DMS 273 (cell line): ENCODE measurements at regions not wholly inside any gene's neighbourhood (a gene's known extent, or its start where the extent isn't known, plus 50 kb on each side); places are given as distances from the start of the nearest gene placed in this dataset.
A peak's percentile ranks its signal among the peaks of the same experiment; 100 is the strongest.

Experiments
- DNase-seq: peaks from one replicate; lab custom pipeline; 2025; ENCODE audit not compliant: unreplicated experiment; lab: John Stamatoyannopoulos, UW

DNA sequence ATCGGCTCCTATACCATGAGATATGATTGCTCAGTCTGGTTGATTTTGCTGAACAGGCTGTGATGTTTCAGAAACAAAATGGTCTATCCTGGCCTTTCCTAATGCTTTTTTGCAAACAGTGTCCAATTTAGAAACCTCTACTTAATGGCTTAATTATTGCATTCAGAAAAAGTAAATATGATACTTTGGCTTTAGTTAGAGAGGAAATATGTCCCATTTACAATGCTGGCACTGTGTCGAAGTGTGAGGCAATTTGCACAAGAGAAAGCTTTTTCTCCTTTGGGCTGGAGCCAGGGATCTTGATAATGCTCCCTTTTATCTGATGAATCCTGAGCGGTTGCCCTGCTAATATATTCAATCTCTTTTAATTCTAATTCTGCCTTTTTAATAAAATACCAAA is 418.9 kb downstream of the EPHA4 start:
- DNase-seq = peak; percentile 31

DNA sequence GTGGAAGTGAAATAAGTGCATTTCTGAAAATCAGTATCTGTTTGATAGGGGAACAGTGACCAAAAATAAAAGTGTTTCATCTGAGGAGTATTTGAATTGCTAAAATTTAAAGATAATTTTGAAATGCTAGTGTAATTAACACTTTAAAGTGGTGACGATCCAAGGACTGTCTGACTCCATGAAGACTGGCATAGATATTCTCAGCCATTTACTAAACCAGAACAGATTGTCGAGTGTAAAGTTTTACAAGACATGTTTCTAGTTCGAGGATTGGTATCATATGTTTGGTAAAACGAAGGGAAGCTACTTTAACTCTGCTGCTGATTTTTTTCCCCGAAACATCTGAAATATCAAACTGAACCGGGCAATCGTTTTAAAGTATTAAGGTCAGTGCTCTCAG is 417.9 kb downstream of the EPHA4 start:
- DNase-seq = peak; percentile 15

DNA sequence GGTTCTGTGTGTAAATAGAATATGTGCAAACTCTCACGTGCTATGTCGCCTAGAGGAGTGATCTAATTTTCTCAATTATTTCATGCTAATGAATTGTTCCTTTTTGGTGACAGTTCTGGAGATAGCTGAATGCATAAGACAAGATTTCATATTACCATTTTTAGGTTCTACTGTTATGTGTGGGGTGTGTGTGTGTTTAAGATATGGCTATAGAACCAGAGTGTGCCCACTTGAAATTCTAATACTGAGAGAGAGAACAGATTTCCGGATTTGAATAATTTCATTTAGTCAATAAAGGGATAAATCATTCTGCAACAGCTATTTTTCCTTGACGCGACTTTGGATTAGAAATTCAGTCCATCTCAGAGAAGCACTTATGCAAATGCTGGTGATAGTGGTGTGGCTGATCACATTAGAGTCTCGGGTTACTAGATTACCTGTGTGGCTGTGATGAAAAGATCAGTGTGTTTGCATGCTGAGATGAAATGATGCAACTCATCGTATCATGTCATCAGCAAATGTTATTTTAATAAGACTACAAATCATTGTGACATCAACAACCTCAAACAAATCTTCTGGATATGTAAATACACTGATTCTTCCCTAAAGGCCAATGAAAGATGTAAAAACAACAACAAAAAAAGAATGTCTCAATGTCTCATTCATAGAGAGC is 415.9 kb downstream of the EPHA4 start:
- no peak for DNase-seq

DNA sequence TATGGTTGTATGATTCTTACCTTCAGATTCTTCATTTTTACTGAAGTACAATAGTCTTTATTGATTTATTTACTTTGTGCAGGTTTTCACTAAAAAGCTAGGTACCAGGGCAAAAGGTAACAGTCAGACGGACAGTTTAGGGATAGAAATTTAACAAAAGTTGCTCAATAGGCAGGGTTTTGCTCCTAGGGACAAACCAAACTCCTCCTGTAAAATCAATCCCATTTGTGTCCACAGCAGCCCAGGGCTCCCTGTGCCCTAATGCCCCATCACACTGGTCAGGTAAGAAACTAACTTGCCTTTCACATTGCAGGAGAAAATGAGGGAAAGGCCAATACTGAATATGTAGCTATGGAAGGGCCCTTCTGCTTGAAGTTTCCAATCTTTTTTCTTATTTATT is 410.9 kb downstream of the EPHA4 start:
- no peak for DNase-seq

DNA sequence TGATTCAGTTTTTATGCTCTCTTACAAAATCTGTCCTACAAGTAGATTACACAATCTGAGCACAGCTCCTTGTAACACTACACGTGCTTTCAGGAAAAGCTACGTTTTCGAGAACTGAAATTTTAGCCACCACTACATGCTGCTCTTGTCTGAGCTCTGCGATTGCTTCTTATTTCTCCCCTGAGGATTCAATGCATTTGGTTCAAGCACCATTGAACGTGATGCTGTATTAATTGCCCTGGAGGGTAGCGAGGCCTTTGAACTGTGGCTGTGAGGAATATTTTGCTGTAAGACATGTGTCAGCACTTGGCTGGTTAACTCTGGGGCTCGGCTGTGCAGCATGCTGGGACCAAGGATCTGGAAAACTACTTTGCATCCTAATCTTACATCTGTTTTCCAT is 405.8 kb downstream of the EPHA4 start:
- peak; percentile 52 for DNase-seq

DNA sequence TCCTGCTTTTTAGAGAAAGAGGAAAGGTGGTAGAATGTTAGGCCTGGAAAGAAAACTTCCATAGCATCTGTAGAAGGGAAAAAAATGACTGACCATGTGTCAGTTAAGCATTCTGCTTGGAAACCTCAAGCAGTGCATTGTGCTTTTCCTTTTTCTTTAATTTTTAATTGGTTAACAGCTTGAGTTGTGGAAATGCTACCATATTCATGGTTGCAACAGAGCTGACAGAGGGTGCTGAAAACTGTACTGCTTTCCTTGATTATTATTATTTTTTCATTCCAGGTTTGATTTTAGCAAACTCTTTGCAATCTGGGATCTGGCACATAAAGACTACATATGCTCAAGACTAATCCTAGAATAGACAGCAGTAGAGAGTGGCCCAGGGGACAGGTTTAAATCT is 404.5 kb downstream of the EPHA4 start:
- peak; percentile 18 for DNase-seq

- DNase-seq = no peak
Observed at GRCh38 chr2:221169724-221170123, 402.4 kb downstream of the EPHA4 start.

- DNase-seq = peak; percentile 45
Observed at GRCh38 chr2:221170548-221170947, 401.6 kb downstream of the EPHA4 start.

DNA sequence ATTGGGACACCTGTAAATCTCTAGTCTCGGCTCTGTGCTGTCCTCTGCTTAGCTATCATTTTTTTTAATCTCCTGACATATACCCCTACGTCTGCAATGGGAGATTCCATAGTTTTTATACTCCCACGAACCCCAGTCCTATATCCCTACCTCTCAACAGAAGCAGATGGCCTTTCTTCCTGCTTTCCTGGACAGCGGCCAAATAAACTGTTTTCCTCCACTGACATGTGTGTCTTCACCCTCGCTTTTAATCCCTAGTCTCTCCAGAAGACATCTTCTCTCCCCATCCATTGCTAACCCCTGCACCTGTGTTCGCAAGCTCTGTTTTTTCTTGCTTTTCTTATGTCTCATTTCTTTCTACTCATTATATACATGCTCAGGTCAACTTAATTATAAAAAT is 395.4 kb downstream of the EPHA4 start:
- DNase-seq = peak; percentile 95

GRCh38 chr2:221178139-221178538 is 394.0 kb downstream of the EPHA4 start:
- DNase-seq = no peak

DNA sequence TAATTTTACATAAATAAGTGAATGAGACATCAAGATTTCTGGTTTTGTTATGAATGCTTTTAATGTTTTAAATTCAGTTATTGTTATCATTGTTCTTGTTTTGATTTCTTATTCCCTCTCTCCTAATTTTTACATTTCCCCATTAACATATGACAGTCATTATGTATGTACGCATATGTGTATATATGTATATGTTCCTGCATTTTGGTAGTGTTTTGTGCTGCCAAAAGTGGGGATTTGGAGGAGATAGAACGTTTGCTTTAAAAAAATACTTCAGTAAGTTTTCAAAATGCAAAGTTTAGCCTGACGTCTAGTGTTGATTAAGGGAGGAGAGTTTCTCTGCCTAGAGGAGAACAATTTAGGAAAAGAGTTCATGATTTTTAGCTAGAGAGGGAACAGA is 385.2 kb downstream of the EPHA4 start:
- no peak for DNase-seq

- no peak for DNase-seq
Observed at GRCh38 chr2:221189431-221190067, 382.6 kb downstream of the EPHA4 start.

DNA sequence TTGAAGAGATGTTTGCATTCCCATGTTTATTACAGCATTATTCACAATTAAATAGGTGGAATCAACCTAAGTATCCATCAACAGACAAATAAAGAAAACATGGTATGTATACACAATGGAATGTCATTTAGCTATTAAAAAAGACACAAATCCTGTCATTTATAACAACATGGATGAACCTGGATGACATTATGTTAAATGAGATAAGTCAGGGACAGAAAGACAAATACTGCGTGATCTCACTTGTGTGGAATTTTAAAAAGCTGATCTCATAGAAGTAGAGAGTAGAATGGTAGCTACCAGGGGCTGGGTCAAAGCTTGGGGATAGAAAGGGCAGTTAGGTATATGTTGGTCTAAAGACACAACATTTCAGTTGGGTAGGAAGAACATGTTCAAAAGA is 376.3 kb downstream of the EPHA4 start:
- DNase-seq = no peak

GRCh38 chr2:221197225-221197856 is 374.8 kb downstream of the EPHA4 start:
- DNase-seq = no peak

GRCh38 chr2:221198309-221198708 is 373.8 kb downstream of the EPHA4 start:
- DNase-seq = no peak

DNA sequence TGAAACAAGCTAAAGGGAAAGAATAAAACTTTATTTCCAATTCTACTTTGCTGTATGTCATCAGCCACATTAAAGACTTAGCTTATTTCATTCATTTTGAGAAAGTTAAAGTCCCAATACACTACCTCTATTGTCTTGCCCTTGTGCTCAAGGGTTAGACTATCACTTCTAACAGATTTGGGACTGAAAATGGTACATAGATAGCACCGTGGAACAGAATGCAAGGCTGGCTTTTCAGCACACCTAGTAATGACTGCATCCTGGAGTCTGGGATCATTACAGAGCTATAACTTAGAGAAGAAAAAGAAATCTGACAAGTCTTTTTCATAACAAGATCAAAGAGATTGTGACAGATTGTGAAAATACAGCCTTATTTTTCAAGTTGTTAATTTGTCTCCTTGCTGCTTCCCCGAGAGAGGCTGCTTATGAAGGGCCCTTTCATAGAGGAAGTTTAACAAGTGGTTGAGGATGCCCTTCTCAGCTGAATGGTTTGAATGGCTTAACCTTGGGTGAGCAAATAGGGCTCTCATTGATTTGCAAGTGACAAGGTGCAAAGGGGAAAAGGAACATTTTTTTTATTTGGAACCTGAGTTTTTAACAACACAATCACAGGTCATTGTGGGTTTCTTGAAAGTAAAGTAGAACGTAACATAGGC is 371.8 kb downstream of the EPHA4 start:
- no peak for DNase-seq

GRCh38 chr2:221202431-221202830 is 369.7 kb downstream of the EPHA4 start:
- no peak for DNase-seq

DNA sequence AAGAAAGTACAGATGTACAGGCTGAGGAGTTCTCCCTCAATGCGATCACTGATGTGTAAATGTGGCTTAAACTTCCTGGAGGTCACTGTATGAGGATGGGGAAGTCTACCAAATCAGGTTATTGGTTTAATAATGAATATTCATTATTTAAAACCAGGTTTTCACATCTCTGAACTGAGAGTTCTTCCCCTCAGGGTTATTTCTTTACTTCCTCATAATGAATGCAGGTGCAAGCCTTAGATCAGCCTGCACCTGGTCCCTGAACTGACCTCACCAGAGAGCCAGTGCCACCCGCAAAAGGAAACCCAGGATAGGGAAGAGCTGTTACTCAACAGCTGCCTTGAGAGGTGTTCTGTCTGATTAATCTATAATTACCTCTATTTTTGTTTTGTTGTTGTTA is 369.0 kb downstream of the EPHA4 start:
- DNase-seq = no peak

DNA sequence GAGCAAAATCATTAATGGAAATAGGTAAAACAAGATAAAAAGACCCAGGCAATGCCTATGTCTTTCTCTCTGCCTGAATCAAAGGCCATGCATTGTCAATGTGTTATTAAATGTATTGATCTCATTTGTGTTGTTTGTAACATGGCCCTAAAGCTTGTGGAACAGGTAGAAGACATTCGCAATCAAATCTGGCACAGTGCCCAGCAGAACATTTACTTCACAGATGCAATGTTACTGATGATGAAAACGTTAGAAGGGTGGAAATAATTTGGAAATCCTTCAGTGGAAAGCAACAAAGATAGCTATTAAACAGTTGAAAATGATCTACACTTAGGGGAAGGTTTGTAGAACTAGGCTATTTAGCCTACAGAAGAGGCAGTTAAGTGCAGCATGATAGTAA is 368.2 kb downstream of the EPHA4 start:
- peak; percentile 76 for DNase-seq

- DNase-seq = peak; percentile 87
Observed at GRCh38 chr2:221204699-221205098, 367.4 kb downstream of the EPHA4 start.

DNA sequence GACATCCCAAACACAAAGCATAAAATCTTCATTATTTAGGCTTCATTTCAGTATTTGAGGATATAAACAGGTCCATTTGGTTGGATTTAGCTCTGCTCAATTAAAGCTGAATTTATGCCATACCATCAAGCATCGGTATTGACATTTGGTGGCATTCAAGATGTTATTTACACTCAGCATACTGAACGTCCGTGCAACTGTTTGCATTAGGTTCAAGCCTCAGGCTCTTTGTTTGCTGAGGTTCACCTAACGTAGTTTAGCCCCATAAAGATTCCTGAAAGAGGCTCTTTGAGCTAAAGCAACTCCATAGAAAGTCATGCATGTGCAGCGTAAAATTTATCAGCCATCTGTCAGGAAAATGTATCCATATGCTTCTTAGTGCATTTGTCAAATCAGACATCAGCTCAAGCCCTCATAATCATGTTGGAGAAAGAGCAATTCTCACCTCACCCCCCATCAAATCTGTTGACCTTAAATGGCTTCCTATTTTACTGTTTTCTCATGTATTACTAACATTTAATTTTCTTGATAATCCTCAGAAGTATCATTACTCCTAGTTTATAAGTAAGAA is 366.9 kb downstream of the EPHA4 start:
- peak; percentile 95 for DNase-seq

DNA sequence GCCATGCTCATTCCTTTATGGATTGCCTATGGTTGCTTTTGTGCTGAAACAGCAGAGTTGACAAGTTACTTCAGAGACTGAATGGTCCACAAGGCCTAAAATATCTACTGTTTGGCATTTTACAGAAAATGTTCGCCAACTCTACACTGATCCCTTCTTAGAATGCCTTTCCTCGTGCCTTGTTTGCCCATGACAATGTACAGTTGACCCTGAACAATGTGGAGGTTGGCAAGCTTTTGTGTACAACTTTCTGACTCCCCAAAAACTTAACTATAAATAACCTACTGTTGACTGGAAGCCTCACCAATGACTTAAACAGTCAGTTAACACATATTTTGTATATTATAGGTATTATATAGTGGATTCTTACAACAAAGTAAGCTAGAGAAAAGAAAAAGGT is 361.4 kb downstream of the EPHA4 start:
- DNase-seq = no peak
